DND-41 (cell line): ENCODE measurements at regions not wholly inside any gene's neighbourhood (a gene's known extent, or its start where the extent isn't known, plus 50 kb on each side); places are given as distances from the start of the nearest gene placed in this dataset.

Experiments used
- ATAC-seq: fragments of 200-7000 bp; cut with Tn5 transposase; 3 replicates; pipeline ENCODE4 v1.9.1; 2021; ENCODE audit warnings: low read depth; ENCODE audit not compliant: insufficient read depth
- DNase-seq: peaks from one replicate; pipeline ENCODE4 v3.0.0-alpha.2; 2020
- H2AFZ ChIP-seq: 2 replicates; pipeline ENCODE4 v1.6.0; 2012; ENCODE audit warnings: low read depth, low read length
- H3K27ac ChIP-seq: 2 replicates; pipeline ENCODE4 v1.5.1; 2012; ENCODE audit warnings: low read length, inconsistent platforms
- H3K27me3 ChIP-seq: fragments of 200-600 bp; sonication (generic); 2 replicates; pipeline ENCODE4 v1.6.0; 2012; ENCODE audit warnings: low read length, mild to moderate bottlenecking, inconsistent platforms; ENCODE audit not compliant: insufficient read depth, poor library complexity
- H3K36me3 ChIP-seq: 2 replicates; pipeline ENCODE4 v1.5.1; 2012; ENCODE audit warnings: low read length, inconsistent platforms; ENCODE audit not compliant: insufficient read depth
- H3K4me1 ChIP-seq: 2 replicates; pipeline ENCODE4 v1.5.1; 2012; ENCODE audit warnings: mild to moderate bottlenecking, low read length; ENCODE audit not compliant: insufficient read depth
- H3K4me2 ChIP-seq: 2 replicates; pipeline ENCODE4 v1.6.0; 2012; ENCODE audit warnings: mild to moderate bottlenecking, moderate library complexity, low read length, inconsistent platforms; ENCODE audit not compliant: insufficient read depth
- H3K4me3 ChIP-seq, 2 experiments: fragments of 200-600 bp in 1 of 2; shearing (Covaris generic) in 1 of 2; 2 replicates each; pipeline ENCODE4 v1.5.1; 2012 to 2016; ENCODE audit warnings: inconsistent platforms in 2 of 2, low read length in 2 of 2, mild to moderate bottlenecking in 2 of 2, low read depth in 1 of 2, moderate library complexity in 1 of 2
- H3K79me2 ChIP-seq: 2 replicates; pipeline ENCODE4 v1.6.0; 2012; ENCODE audit warnings: low read length, inconsistent platforms; ENCODE audit not compliant: insufficient read depth
- H3K9ac ChIP-seq: 2 replicates; pipeline ENCODE4 v1.6.0; 2012; ENCODE audit warnings: low read depth, mild to moderate bottlenecking, inconsistent platforms, low read length, moderate library complexity
- H3K9me3 ChIP-seq: 2 replicates; pipeline ENCODE4 v1.5.1; 2012; ENCODE audit warnings: low read length, moderate library complexity, mild to moderate bottlenecking, inconsistent platforms; ENCODE audit not compliant: insufficient read depth, severe bottlenecking
- H4K20me1 ChIP-seq: 2 replicates; pipeline ENCODE4 v1.6.0; 2012; ENCODE audit warnings: low read length; ENCODE audit not compliant: insufficient read depth
- EZH2 ChIP-seq: IDR thresholded peaks from 3 replicates; pipeline ENCODE4 v1.6.1; 2012; ENCODE audit warnings: borderline replicate concordance, low read depth, mild to moderate bottlenecking, moderate library complexity, low read length, inconsistent platforms; ENCODE audit not compliant: severe bottlenecking
- TF ChIP-seq, protein P1 (sequence below): IDR thresholded peaks from 2 replicates; pipeline ENCODE4 v1.5.1; 2012; ENCODE audit warnings: borderline replicate concordance, low read length, moderate library complexity, mild to moderate bottlenecking; ENCODE audit not compliant: poor library complexity, severe bottlenecking; ENCODE audit errors: extremely low read depth

- no peaks in the 10 kb centered on the region for H3K36me3 ChIP-seq
- H3K27me3 ChIP-seq: no peaks in the 10 kb centered on the region
- no peaks in the 10 kb centered on the region for H4K20me1 ChIP-seq
- ATAC-seq (no peak), DNase-seq (no peak)
- no peak overlapping the region for H3K4me3 ChIP-seq
- no peak overlapping the region for H3K27ac ChIP-seq
- H2AFZ ChIP-seq: no peak overlapping the region
- no peak overlapping the region for H3K9ac ChIP-seq
- H3K4me1 ChIP-seq: no peaks in the 10 kb centered on the region
- H3K9me3 ChIP-seq: peaks cover 2% of the 10 kb centered on the region
- no peaks in the 10 kb centered on the region for H3K79me2 ChIP-seq
- no peak for TF ChIP-seq EZH2
- TF ChIP-seq, protein P1, sequence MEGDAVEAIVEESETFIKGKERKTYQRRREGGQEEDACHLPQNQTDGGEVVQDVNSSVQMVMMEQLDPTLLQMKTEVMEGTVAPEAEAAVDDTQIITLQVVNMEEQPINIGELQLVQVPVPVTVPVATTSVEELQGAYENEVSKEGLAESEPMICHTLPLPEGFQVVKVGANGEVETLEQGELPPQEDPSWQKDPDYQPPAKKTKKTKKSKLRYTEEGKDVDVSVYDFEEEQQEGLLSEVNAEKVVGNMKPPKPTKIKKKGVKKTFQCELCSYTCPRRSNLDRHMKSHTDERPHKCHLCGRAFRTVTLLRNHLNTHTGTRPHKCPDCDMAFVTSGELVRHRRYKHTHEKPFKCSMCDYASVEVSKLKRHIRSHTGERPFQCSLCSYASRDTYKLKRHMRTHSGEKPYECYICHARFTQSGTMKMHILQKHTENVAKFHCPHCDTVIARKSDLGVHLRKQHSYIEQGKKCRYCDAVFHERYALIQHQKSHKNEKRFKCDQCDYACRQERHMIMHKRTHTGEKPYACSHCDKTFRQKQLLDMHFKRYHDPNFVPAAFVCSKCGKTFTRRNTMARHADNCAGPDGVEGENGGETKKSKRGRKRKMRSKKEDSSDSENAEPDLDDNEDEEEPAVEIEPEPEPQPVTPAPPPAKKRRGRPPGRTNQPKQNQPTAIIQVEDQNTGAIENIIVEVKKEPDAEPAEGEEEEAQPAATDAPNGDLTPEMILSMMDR: no peak
- H3K4me2 ChIP-seq: no peak overlapping the region
Measured at GRCh38 chr2:195279840-195280427, 377.1 kb upstream of the SLC39A10 start.

DNA sequence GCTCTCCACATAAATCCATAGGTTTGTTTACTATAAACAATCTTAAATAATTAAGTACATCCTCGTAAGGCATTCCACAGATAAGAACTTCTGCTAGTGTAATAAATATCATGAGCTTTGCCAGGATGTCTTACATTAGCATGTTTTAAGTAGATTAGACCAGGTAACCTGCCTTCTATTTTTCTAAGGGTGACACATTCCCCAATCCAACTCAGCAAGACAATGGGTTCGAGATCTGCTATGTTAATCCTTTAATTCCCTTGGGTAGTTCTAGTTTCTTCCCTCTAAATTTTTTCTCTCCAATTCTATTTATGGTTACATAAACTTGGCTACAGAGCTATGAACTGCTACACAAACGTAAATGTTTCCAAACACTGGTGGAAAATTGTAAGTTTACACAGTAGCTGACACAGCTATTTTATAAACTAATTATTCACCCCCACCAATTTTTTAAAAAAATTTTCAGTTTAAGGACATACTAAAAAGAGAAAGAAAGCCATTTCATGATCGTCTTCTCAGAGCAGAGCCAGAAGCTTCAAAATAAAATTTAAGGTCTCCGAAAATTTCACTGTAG is 386.5 kb upstream of the SLC39A10 start:
- H3K27ac ChIP-seq: no peak overlapping the region
- no peak overlapping the region for H3K9ac ChIP-seq
- H3K79me2 ChIP-seq: no peaks in the 10 kb centered on the region
- H4K20me1 ChIP-seq: no peaks in the 10 kb centered on the region
- H3K4me3 ChIP-seq: no peak overlapping the region
- H3K36me3 ChIP-seq: no peaks in the 10 kb centered on the region
- H3K4me1 ChIP-seq: no peaks in the 10 kb centered on the region
- ATAC-seq: no peak
- H3K4me2 ChIP-seq: no peak overlapping the region
- no peak overlapping the region for H2AFZ ChIP-seq
- peaks cover 5% of the 10 kb centered on the region for H3K9me3 ChIP-seq
- no peaks in the 10 kb centered on the region for H3K27me3 ChIP-seq
- no peak for TF ChIP-seq EZH2
- TF ChIP-seq, protein P1: no peak
- DNase-seq: no peak

DNA sequence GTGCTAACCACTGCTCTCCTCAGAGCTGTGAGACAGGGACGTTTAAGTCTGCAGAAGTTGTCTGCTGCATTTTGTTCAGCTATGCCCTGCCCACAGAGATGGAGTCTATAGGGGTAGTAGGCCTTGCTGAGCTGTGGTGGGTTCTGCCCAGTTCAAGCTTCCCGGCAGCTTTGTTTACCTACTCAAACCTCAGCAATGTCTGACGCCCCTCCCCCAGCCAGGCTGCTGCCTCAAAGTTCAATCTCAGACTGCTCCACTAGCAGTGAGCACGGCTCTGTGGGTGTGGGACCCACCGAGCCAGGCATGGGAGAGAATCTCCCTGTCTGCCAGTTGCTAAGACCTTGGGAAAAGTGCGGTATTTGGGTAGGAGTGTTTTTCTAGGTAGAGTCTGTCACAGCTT is 387.8 kb upstream of the SLC39A10 start:
- TF ChIP-seq, protein P1: no peak
- no peak for TF ChIP-seq EZH2
- Histone ChIP-seq H3K4me1 (no peaks in the 10 kb centered on the region), H3K27ac (no peak overlapping the region), H3K79me2 (no peaks in the 10 kb centered on the region), H3K27me3 (no peaks in the 10 kb centered on the region), H2AFZ (no peak overlapping the region), H3K4me3 (no peak overlapping the region), H3K9ac (no peak overlapping the region), H3K36me3 (no peaks in the 10 kb centered on the region), H3K4me2 (no peak overlapping the region), H4K20me1 (no peaks in the 10 kb centered on the region), H3K9me3 (no peaks in the 10 kb centered on the region)
- no peak for DNase-seq
- ATAC-seq: no peak
